ENCODE measurements at regions not wholly inside any gene's neighbourhood (a gene's known extent, or its start where the extent isn't known, plus 50 kb on each side); places are given as distances from the start of the nearest gene placed in this dataset.
A peak's percentile ranks its signal among the peaks of the same experiment; 100 is the strongest.

DNA sequence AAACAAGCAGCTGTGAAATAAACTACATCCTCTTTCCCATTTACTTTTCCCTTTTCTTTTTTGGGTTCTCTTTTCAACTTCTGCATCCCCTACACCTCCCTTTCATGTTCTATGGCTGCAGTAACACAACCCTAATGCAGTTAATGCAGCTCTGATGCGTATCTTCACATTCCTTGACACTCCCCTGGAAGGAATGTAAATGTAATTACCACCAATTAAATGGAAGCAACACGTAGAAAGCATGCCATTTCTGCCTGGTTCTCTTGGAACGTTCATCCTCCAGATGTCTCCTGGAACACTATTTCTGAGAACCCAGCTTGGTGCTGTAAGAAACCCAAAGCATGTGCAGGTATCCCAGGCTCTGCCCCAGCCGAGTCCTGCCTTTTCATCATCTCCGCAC, 166.8 kb upstream of the FREM2 start:
- no peak for DNase-seq

GRCh38 chr13:38527140-38527539, 159.7 kb upstream of the FREM2 start:
- no peak for DNase-seq

GRCh38 chr13:38528986-38529385, 157.9 kb upstream of the FREM2 start:
- DNase-seq, result no peak

GRCh38 chr13:38530492-38530891, 156.4 kb upstream of the FREM2 start:
- DNase-seq, result peak; percentile 0

DNA sequence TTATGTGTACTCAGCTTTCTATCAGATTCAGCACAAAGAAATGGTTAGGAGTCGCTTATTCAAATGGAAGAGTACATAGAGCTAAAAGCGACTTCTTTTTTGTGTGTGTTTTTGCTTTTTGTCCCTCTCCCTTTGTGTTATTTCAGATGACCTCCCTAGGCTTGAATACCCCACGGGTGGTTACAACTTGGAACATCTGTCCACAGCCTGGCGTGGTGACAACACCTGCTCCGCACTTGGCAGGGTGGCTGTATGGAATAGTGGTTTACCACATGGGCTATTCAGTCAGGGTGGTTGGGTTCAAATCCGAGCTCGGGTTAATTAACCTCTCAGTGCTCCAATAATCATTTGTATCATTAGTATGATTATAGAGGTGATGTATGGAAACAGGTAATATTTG, 151.6 kb upstream of the FREM2 start:
- DNase-seq, result no peak

GRCh38 chr13:38537051-38537450, 149.8 kb upstream of the FREM2 start:
- DNase-seq, result no peak

- DNase-seq, result no peak
Observed at GRCh38 chr13:38538422-38538821, 148.5 kb upstream of the FREM2 start.

DNA sequence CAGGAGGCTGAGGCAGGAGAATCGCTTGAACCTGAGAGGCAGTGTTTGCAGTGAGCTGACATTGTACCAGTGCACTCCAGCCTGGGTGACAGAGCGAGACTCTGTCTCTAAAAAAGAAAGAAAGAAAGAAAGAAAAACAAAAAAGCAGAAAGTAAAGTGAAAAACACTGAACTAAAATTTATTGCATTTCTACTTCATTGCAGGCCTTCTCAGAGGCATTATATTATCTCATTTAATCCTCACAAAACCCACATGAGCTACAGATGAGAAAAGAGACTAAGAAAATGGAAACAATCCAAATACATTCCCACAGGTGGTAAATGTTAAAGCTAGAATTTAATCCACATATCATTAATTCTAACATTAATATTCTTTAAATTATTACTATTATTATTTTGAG, 147.2 kb upstream of the FREM2 start:
- DNase-seq, result no peak

- DNase-seq, result no peak
Observed at GRCh38 chr13:38542601-38543000, 144.3 kb upstream of the FREM2 start.

DNA sequence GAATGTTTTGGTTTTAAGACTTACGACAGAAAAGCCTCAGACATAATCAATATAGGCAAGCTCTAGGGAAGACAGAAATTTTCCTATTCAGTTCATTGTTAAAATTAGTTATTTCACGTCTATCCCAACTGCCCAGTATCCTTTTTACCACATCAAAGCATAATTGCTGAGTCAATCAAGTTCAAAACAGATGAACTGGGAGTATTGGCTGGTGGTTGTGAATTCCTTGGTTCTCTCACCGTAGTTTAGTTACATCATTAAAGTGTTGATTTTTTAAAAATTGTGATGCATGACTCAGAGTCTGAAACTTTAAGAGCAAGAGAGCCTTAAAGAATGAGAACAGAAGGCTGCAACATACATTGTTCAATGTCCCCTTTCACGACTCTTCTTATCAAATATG, 143.3 kb upstream of the FREM2 start:
- DNase-seq, result no peak

DNA sequence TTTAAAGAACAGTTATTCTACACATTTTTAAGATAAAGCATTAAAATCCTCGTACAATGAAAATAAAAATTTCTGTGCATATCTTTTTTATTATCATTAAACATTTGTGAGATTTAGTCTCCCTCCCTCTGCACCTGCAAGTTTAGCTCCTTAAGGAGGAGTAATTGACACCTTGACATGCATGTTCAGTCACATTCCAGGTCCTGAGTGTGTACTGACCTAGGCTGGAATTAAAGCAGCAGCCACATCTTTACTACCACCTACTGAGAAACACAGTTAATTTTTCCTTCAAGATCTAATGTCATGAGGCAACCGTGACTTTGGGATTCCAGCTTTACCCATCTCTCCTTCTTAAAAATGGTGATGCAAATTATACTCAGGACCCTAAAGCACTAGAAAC, 123.1 kb upstream of the FREM2 start:
- no peak for DNase-seq

DNA sequence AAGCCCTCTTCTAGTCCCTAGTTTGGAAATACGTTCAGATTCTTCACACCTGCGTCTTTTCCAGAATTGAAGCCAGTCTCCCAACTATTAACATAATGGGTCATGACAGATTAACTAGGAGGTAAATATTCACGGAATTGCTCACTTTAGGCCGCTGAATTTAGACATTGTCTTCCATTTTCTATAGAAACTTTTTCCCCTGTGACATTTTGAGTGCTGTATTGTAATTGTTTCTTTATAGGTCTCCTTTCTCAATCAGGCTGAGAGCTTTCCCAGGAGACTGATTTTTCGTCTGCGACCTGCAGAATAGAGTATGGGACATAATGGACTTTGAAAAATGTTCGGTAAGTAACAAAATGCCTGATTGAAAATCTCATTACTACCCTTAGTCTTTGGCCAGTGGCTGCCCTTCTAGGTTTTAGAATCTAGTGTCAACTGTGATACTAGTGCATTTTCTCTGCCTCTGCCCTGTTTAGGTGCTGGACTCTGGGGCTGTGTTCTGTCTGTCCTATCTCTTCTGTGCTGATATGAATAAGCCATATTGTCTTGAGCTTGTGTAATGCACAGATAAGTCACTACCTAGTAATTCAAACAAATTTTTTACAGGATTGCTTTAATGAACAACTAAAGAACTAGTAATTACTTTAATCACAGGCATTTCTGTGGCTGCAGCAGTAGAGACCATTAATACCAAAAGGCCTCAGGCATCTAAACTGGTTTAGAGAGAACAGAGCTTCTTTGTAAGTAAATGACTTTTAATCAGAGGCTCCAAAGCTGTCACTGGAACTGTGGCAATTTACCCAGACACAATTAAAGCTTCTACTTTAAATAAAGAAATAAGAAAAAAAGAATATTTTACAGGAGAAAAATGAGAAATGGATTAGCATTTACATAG, 122.4 kb upstream of the FREM2 start:
- peak; percentile 40 for DNase-seq

- DNase-seq, result no peak
Observed at GRCh38 chr13:38566023-38566422, 120.9 kb upstream of the FREM2 start.

DNA sequence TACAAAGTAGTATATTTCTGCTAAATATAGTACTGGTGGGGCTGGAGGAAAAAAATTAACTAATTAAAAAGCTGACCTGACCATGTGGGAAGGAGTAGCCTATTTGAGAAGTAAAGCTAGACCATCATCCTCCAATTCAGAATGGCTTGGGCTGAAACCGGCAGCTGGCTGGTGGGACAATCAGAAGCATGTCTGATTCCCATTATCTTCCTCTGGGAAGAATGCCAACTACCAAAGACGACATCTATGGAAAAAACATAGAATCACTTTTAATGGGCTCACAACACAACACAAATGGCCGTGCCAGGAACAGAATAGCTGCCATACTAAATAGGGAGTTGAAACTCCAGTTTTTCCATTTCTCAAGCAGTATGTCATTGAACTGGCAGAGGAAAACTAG, 120.4 kb upstream of the FREM2 start:
- no peak for DNase-seq

GRCh38 chr13:38570706-38571105, 116.2 kb upstream of the FREM2 start:
- DNase-seq, result no peak

DNA sequence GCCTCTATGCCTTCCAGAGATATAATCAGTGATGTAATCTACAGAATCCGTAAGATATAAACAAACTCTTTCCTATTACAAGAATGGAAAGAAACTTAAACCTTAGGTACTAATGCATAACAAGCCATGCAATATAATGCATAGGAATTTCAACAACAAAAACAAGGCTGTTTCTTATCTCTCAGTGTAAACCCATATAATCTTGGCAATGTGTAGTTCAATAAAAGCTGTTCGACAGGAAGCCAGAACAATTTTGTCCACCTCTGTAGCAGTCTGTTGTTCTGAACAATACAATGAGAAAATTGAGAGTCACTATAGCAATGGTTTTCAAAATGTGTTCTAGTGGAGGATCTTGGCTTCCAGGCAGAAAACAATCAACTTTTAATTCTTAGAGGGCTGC, 111.5 kb upstream of the FREM2 start:
- no peak for DNase-seq

DNA sequence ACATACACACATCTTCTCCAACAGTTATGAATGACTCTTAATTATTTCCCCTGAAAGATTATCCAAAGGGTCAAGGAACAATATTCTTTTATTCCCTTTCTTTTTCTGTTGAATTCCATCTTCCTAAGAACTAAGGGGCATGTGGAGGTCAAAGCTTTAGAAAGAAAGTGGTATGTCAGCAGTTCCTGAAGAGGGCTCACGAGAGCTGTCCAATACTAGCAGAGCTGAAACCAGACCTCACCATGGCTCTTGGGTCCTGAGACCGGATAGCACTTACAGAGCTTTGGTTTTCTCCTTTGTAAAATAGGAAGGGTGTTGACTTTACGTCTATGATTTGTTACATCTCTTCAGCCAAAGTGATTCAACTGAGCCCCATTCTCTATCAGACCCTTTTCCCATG, 109.8 kb upstream of the FREM2 start:
- DNase-seq, result no peak

GRCh38 chr13:38582133-38582532, 104.7 kb upstream of the FREM2 start:
- DNase-seq, result peak; percentile 76

- DNase-seq, result no peak
Observed at GRCh38 chr13:38590230-38590629, 96.6 kb upstream of the FREM2 start.

DNA sequence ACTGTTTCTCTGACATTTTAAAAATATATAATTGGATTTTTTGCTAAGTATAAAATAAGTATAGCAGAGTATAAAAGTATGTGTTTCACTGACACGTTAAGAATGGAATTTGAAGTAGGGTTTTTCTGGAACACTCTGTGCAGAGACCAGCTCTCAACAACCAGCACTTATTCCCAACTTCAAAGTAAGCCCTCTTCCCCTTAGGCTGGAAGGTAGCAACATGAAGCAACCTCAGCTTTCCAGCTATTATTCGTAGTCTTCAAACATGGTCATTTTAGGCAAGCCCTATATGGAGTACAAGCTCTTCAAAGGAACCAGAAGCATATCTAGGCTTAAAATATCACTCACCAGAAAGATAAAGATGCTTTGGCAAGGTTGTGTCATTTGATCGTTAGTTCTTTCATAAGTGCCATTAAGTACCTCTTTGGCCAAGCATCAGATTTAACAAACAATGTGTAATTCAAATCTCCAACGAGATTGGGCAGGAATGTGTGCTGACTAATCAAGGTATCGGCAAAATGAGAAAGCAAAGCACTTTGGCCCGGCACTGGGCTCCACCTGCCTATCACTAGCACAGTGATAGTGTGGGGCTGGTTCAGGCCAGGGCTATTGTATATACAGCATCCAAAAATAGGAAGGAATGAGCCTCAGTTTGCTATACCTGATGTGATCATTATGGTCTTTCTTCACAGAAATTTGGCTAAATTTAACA, 95.9 kb upstream of the FREM2 start:
- DNase-seq, result no peak

DNA sequence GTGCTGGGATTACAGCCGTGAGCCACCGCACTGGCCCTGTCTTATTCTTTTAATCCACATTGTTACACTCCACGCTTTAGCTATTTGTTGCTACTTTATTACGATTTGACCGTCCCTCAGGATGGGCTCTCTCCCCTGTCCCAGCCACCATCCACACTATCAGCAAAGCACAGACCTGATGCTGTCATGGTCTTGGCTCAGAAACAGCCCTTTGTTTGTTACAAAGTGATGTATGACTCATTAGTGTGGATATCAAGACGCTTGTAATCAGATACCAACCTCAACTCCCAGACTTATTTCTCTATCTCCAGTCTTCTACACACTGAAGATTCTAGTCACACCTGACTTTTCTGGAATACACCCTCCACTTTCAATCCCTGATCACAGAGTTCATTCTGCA, 84.6 kb upstream of the FREM2 start:
- DNase-seq, result no peak

DNA sequence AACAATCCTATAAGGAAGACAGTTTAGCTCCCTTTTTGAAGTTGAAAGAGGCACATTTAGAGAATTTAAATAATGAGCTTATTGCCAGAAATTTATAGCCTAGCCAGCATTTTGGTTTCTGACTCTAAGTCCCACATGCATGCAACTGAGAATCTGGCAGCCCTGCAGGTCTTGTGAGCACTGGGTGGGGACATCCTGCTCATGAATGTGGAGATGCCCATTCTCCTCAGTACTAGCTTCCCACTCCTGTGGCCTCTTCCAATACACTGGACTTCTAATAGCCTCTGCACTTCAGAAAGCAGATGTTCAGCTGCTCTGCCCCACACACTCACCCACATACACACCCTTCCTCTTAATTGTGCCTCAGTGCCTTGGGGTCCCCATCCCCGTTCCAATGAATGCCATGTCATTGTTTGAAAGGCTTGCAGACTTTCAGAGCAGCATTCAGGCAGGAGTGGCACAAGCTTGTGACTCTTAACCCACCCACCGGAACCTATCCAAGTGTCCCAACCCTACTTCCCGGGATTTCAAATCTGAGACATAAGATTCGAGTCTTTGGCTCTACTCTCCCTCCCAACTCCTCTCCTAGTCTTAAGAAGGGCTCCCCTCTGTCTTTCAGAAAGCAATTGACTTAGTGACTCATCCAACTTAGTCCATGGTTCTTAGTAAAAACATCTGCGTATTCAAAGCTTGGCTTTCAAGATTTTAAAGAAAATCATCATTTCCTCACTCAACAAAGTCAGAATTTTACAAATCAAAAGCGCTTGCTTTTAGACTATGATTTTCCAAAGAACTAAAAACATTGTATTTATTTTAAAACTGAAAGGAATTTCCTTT, 80.0 kb upstream of the FREM2 start:
- no peak for DNase-seq

GRCh38 chr13:38617936-38618335, 68.9 kb upstream of the FREM2 start:
- DNase-seq, result no peak

GRCh38 chr13:38618336-38618735, 68.5 kb upstream of the FREM2 start:
- no peak for DNase-seq

Measured in midbrain (tissue), 1 donor.